H1 (cell line): ENCODE measurements at regions not wholly inside any gene's neighbourhood (a gene's known extent, or its start where the extent isn't known, plus 50 kb on each side); places are given as distances from the start of the nearest gene placed in this dataset.
A peak's percentile ranks its signal among the peaks of the same experiment; 100 is the strongest.

Experiments used
- CTCF ChIA-PET: fragments of 300-600 bp; sonication (Branson Sonifier 250); formaldehyde crosslinking; loops from one replicate; lab custom pipeline; 2021; ENCODE audit not compliant: partially characterized antibody; lab: Charles Lee
- POLR2A ChIA-PET: fragments of 300-600 bp; sonication (Branson Sonifier 250); formaldehyde crosslinking; loops from one replicate; lab custom pipeline; 2021; ENCODE audit warnings: inconsistent platforms; ENCODE audit not compliant: partially characterized antibody; lab: Charles Lee
- DNase-seq, 2 experiments: peaks; one replicate each; pipeline versions ENCODE4 v3.0.0 to v3.0.0-alpha.2; 2010 to 2022; ENCODE audit warnings: low spot score in 2 of 2, low read depth in 1 of 2, mixed read lengths in 1 of 2
- FAIRE-seq: peaks from 2 replicates; lab custom pipeline; 2011; peaks lifted over from hg19 to GRCh38; lab: Jason Lieb, UNC
- H2AFZ ChIP-seq: 2 replicates; pipeline ENCODE4 v1.8.1; 2012; ENCODE audit warnings: low read length, inconsistent platforms
- H2AK5ac ChIP-seq: 2 replicates; pipeline ENCODE4 v1.6.1; 2013; ENCODE audit warnings: low read depth, low read length
- H2BK120ac ChIP-seq: replicated peaks from 2 replicates; pipeline ENCODE3; 2013; ENCODE audit warnings: low read depth, low read length, inconsistent platforms
- H2BK12ac ChIP-seq: 2 replicates; pipeline ENCODE4 v1.6.1; 2013; ENCODE audit warnings: low read depth, low read length
- H2BK15ac ChIP-seq: 2 replicates; pipeline ENCODE4 v1.6.1; 2013; ENCODE audit warnings: low read length
- H2BK20ac ChIP-seq: 2 replicates; pipeline ENCODE4 v1.6.1; 2013; ENCODE audit warnings: low read length
- H2BK5ac ChIP-seq: 2 replicates; pipeline ENCODE4 v1.6.1; 2013; ENCODE audit warnings: low read depth, low read length
- H3K14ac ChIP-seq: 2 replicates; pipeline ENCODE4 v1.6.1; 2013; ENCODE audit warnings: inconsistent platforms; ENCODE audit not compliant: insufficient read length
- H3K18ac ChIP-seq: 2 replicates; pipeline ENCODE4 v1.6.1; 2013; ENCODE audit warnings: low read length; ENCODE audit errors: extremely low read depth
- H3K23ac ChIP-seq: 2 replicates; pipeline ENCODE4 v1.6.1; 2013; ENCODE audit warnings: inconsistent platforms; ENCODE audit not compliant: insufficient read length
- H3K23me2 ChIP-seq: 2 replicates; pipeline ENCODE4 v1.6.1; 2013; ENCODE audit warnings: low read depth, low read length
- H3K27ac ChIP-seq: 2 replicates; pipeline ENCODE4 v1.6.1; 2011; ENCODE audit warnings: low read depth, low read length, inconsistent platforms
- H3K27me3 ChIP-seq, 4 experiments: replicated peaks in 1 of 4; 1 replicate in 1 of 4; 2 replicates in 3 of 4; pipeline versions ENCODE4 v1.6.1 to v1.8.1; 2011 to 2013; ENCODE audit warnings: low read length in 3 of 4, mild to moderate bottlenecking in 3 of 4, inconsistent platforms in 2 of 4, mixed read lengths in 2 of 4, moderate library complexity in 1 of 4; ENCODE audit not compliant: control insufficient read depth in 3 of 4, insufficient read depth in 3 of 4; ENCODE audit errors: extremely low read depth in 1 of 4
- H3K36me3 ChIP-seq, 4 experiments: 2 replicates each; pipeline versions ENCODE4 v1.6.1 to v1.8.1; 2011 to 2013; ENCODE audit warnings: mild to moderate bottlenecking in 4 of 4, low read length in 3 of 4, moderate library complexity in 2 of 4, control low read depth in 1 of 4, inconsistent platforms in 1 of 4; ENCODE audit not compliant: insufficient read depth in 4 of 4, control insufficient read depth in 2 of 4
- H3K4ac ChIP-seq: replicated peaks from 2 replicates; pipeline ENCODE3; 2013; ENCODE audit warnings: low read length, low read depth, mixed read lengths, inconsistent platforms; ENCODE audit not compliant: insufficient read length
- H3K4me1 ChIP-seq, 4 experiments: replicated peaks in 1 of 4; 1 replicate in 1 of 4; 2 replicates in 3 of 4; pipeline versions ENCODE4 v1.6.1 to v1.8.1; 2011 to 2013; ENCODE audit warnings: low read length in 3 of 4, inconsistent platforms in 2 of 4, mixed read lengths in 1 of 4; ENCODE audit not compliant: insufficient read depth in 4 of 4, control insufficient read depth in 3 of 4
- H3K4me2 ChIP-seq, 2 experiments: 2 replicates each; pipeline versions ENCODE4 v1.6.1 to v1.8.1; 2011 to 2013; ENCODE audit warnings: low read depth in 2 of 2, low read length in 2 of 2, control low read depth in 1 of 2, inconsistent platforms in 1 of 2, mild to moderate bottlenecking in 1 of 2; ENCODE audit not compliant: insufficient read depth in 1 of 2
- H3K4me3 ChIP-seq, 4 experiments: fragments of 200-600, 300-600 bp in 1 of 4; sonication (generic), shearing (Covaris generic), sonication (Bioruptor Twin) in 1 of 4; 2 replicates each; pipeline versions ENCODE4 v1.5.1 to v1.8.1; 2011 to 2016; ENCODE audit warnings: low read length in 4 of 4, low read depth in 3 of 4, control low read depth in 2 of 4, inconsistent platforms in 2 of 4, mild to moderate bottlenecking in 2 of 4, mixed read lengths in 1 of 4, moderate library complexity in 1 of 4; ENCODE audit not compliant: insufficient read depth in 2 of 4; ENCODE audit errors: extremely low read depth in 1 of 4
- H3K56ac ChIP-seq: replicated peaks from 2 replicates; pipeline ENCODE3; 2013; ENCODE audit warnings: low read depth, mild to moderate bottlenecking, mixed read lengths, low read length, inconsistent platforms; ENCODE audit not compliant: insufficient read length
- H3K79me1 ChIP-seq: 2 replicates; pipeline ENCODE4 v1.6.1; 2013; ENCODE audit warnings: low read depth, low read length, control low read depth
- H3K79me2 ChIP-seq, 2 experiments: 2 replicates each; pipeline versions ENCODE4 v1.6.1 to v1.8.1; 2012 to 2013; ENCODE audit warnings: low read length in 2 of 2, mild to moderate bottlenecking in 2 of 2, inconsistent platforms in 1 of 2; ENCODE audit not compliant: insufficient read depth in 2 of 2, control insufficient read depth in 1 of 2
- H3K9ac ChIP-seq, 4 experiments: replicated peaks in 1 of 4; 1 replicate in 1 of 4; 2 replicates in 3 of 4; pipeline versions ENCODE4 v1.6.1 to v1.8.1; 2011 to 2013; ENCODE audit warnings: low read depth in 3 of 4, low read length in 3 of 4, control low read depth in 2 of 4, mild to moderate bottlenecking in 2 of 4, moderate library complexity in 2 of 4, inconsistent platforms in 1 of 4; ENCODE audit errors: extremely low read depth in 1 of 4
- H3K9me3 ChIP-seq, 2 experiments: 2 replicates each; pipeline versions ENCODE4 v1.6.1 to v1.8.1; 2012 to 2013; ENCODE audit warnings: mild to moderate bottlenecking in 2 of 2, moderate library complexity in 2 of 2, control low read depth in 1 of 2, inconsistent platforms in 1 of 2, low read depth in 1 of 2, low read length in 1 of 2, mixed read lengths in 1 of 2; ENCODE audit not compliant: insufficient read depth in 2 of 2
- H4K20me1 ChIP-seq, 2 experiments: replicated peaks in 1 of 2; 2 replicates each; pipeline versions ENCODE3 to v1.8.1; 2011 to 2013; ENCODE audit warnings: inconsistent platforms in 2 of 2, low read length in 2 of 2, mild to moderate bottlenecking in 1 of 2; ENCODE audit not compliant: insufficient read depth in 2 of 2, control insufficient read depth in 1 of 2
- H4K5ac ChIP-seq: 2 replicates; pipeline ENCODE4 v1.6.1; 2013; ENCODE audit warnings: low read length, low read depth, mixed read lengths, inconsistent platforms; ENCODE audit not compliant: insufficient read length
- H4K8ac ChIP-seq: 2 replicates; pipeline ENCODE4 v1.8.0; 2013; ENCODE audit warnings: mild to moderate bottlenecking, moderate library complexity, low read length, inconsistent platforms; ENCODE audit not compliant: insufficient read depth; ENCODE audit errors: extremely low read depth
- H4K91ac ChIP-seq: replicated peaks from 2 replicates; pipeline ENCODE3; 2013; ENCODE audit warnings: low read length, mixed read lengths, inconsistent platforms; ENCODE audit not compliant: insufficient read length
- CEBPB ChIP-seq: IDR thresholded peaks from 2 replicates; pipeline ENCODE4 v1.6.1; 2012; ENCODE audit warnings: low read depth, low read length
- EZH2 ChIP-seq: fragments of 200-600 bp; sonication (generic); IDR thresholded peaks from 2 replicates; pipeline ENCODE4 v1.7.1; 2012; ENCODE audit warnings: low read depth, mild to moderate bottlenecking, moderate library complexity, low read length, inconsistent platforms; ENCODE audit not compliant: severe bottlenecking
- WGBS, 2 experiments: shearing (Covaris generic) in 1 of 2; methylation state at CpG; one replicate each; pipeline versions ENCODE4 v1.1.6 to v1.1.7; 2013 to 2015; ENCODE audit warnings: low lambda C conversion rate in 2 of 2, mixed read lengths in 2 of 2, inconsistent platforms in 1 of 2, low coverage in 1 of 2, missing lambda C conversion rate in 1 of 2; ENCODE audit not compliant: insufficient replicate concordance in 2 of 2, insufficient coverage in 1 of 2, insufficient read length in 1 of 2; ENCODE audit errors: extremely low coverage in 1 of 2, missing lambda C conversion rate in 1 of 2; 5-methylcytosine and 5-hydroxymethylcytosine counted together

GRCh38 chr4:17038510-17039176 is 140.2 kb upstream of the LDB2 start:
- no peaks in the 10 kb centered on the region for H3K79me1 ChIP-seq
- H2AK5ac ChIP-seq: no peak overlapping the region
- peak overlapping the region; percentile 24; the same call in 1 of the 2 replicates for H2BK20ac ChIP-seq
- no peak overlapping the region for H4K8ac ChIP-seq
- peak overlapping the region; percentile 58 for H4K91ac ChIP-seq
- H4K5ac ChIP-seq: no peak overlapping the region
- no peak overlapping the region for H3K9ac ChIP-seq
- no peaks in the 10 kb centered on the region for H3K27me3 ChIP-seq
- H3K4me3 ChIP-seq: no peak overlapping the region
- H2BK120ac ChIP-seq: no peak overlapping the region
- ChIA-PET POLR2A (no interaction called here), CTCF (interaction anchor here (0.7 to 1.7 kb wide), 3 partner anchors 9 to 14 kb away, joined by 3 to 5 read pairs (median 3); no protein-coding TSS in a partner anchor)
- no peaks in the 10 kb centered on the region for H3K79me2 ChIP-seq
- no peak overlapping the region for H3K4me2 ChIP-seq
- FAIRE-seq (no peak), DNase-seq (no peak)
- peaks cover 0 to 8% (median 4%) of the 10 kb centered on the region in 4 experiments; a peak in 3 of 7 replicates for H3K4me1 ChIP-seq
- H3K23me2 ChIP-seq: no peaks in the 10 kb centered on the region
- no peak for TF ChIP-seq EZH2
- TF ChIP-seq CEBPB: peak; percentile 33; the same call in 1 of the 2 replicates
- peak overlapping the region; percentile 5; the same call in 1 of the 2 replicates for H2BK15ac ChIP-seq
- H2BK5ac ChIP-seq: no peak overlapping the region
- H3K23ac ChIP-seq: no peak overlapping the region
- no peaks in the 10 kb centered on the region for H3K36me3 ChIP-seq
- H2AFZ ChIP-seq: peak overlapping the region; percentile 70; the same call in 1 of the 2 replicates
- no peak overlapping the region for H3K14ac ChIP-seq
- H3K4ac ChIP-seq: no peak overlapping the region
- H3K18ac ChIP-seq: 0 out of 2 replicates have a peak overlapping the region, but pooled peaks have one; percentile 34
- H3K9me3 ChIP-seq: no peaks in the 10 kb centered on the region
- H2BK12ac ChIP-seq: no peak overlapping the region
- H3K56ac ChIP-seq: no peak overlapping the region
- H3K27ac ChIP-seq: no peak overlapping the region
- H4K20me1 ChIP-seq: no peaks in the 10 kb centered on the region
- 83% methylated on average over 7 of the region's 7 CpGs; no CpG with 5 or more reads in 1 of the 2 experiments for WGBS, 2 experiments
